T-helper 1 cell (primary cell): ENCODE measurements at regions not wholly inside any gene's neighbourhood (a gene's known extent, or its start where the extent isn't known, plus 50 kb on each side); places are given as distances from the start of the nearest gene placed in this dataset.
"Not testable (repeated sequence)": the region's sequence is repeated elsewhere in the genome, so short reads cannot be mapped to it uniquely, and the experiment has no call there.

Experiments
- DNase-seq, 5 donors: peaks; one replicate each; pipeline ENCODE4 v3.0.0-alpha.2; 2012 to 2020

- no peak for DNase-seq
Observed at GRCh38 chr3:16708285-16708684, 103.1 kb upstream of the DAZL start.

GRCh38 chr3:16711691-16712090 lies 106.5 kb upstream of the DAZL start:
- DNase-seq, result not testable (repeated sequence)

- no peak for DNase-seq
Observed at GRCh38 chr3:16715281-16715680, 110.1 kb upstream of the DAZL start.

- DNase-seq, result no peak
Observed at GRCh38 chr3:16719426-16719825, 114.2 kb upstream of the DAZL start.

GRCh38 chr3:16720367-16720940 lies 115.2 kb upstream of the DAZL start:
- DNase-seq, result no peak

DNA sequence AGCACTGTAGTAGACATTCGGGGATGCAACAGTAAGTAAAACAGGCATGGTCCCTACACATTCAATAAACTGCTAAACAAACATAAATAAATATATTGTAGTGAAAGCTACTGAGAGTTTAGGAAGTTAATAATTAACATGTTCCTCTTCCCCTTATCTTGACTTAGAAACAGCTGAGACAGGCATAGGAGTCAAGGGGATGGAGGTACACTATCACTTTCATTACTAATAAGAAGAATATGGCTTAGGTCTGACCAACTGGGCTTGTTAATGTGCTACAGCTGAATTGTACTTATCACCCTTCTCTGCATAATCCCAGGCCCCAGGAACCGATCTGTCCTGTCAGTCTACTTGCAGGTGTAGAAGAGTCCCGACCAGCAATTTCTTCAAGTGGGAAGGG lies 116.3 kb upstream of the DAZL start:
- DNase-seq, result no peak

DNA sequence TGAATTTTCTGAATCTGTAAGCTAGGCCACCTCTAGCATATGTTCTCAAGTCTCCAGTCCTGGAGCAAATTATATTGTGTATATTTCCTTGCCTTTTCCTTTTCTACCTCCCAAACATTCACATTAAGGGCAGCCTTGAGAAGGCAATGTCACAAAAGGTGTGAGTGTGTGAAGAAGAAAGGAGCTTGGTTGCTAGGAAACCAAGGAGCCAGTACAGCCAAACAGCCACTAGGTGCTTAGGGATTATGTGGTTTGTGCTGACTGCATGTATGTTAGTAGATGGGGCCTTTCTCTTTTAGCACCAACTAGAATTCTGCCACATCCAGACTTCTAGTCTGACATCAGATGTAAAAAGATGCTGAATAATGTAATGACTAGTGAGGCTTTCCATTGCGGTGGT lies 118.8 kb upstream of the DAZL start:
- DNase-seq, result no peak

- DNase-seq, result no peak
Observed at GRCh38 chr3:16724487-16724886, 119.3 kb upstream of the DAZL start.

DNA sequence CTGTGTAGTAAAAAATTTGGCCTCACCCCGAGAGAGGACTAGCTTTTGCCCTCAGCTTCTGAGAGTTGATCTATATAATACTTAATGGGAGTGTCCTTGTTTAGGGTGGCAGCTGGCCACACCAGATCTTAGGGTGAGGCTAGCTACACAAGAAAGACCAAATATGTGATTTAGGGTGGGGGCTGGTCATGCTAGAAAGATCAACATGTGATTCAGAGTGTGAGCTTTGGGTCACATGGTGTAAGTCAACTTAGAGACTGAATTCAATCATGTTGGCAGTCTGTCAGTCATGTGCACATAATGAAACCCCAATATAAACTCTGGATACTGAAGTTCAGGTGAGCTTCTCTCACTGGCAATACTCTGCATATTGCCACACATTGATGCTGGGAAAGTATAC lies 120.7 kb upstream of the DAZL start:
- DNase-seq, result no peak

DNA sequence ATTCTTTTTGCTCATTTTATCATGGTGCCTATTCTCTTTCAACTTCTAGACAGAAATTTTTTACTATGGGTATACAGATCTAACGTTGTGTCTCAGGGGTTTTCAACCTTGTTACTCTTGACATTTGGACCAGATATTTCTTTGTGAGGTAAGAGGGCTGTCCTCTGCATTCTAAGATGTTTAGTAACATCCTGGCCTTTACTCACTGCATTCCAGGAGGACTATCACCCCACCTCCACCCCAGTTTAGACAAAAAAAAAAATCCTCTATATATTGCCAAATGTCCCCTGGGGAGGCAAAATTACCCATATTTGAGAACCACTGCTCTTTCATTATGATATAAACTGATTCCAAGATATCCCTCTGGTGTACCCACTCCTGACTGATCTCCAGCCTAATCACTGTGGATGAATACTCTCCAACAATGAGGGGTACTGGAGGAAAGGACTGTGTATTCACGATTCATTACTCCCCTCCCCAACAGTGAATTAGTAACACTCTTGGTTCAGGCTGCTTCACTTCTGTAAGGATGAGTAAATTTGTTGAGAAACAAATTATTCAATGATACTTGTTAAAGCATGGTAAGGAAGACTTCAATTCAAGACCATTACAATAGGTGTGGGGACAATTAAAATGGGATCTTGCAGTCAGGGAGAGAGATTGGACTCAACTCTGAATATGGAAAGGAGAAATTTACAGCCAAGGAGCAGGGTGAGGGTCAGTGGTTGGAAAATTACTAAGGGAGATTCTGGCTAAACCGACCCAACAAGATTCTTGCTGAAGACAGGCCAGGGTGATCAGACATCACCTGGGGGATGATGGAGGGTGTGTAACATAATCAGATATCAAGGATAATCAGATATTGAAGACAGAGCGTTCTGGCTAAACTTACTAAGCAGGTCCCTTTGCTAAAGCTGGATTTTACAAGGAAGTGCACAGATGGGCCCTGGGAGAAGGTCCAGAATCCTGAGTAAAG lies 123.8 kb upstream of the DAZL start:
- DNase-seq, result no peak

- no peak for DNase-seq
Observed at GRCh38 chr3:16738451-16738850, 133.2 kb upstream of the DAZL start.

- no peak for DNase-seq
Observed at GRCh38 chr3:16739541-16740105, 134.4 kb upstream of the DAZL start.

DNA sequence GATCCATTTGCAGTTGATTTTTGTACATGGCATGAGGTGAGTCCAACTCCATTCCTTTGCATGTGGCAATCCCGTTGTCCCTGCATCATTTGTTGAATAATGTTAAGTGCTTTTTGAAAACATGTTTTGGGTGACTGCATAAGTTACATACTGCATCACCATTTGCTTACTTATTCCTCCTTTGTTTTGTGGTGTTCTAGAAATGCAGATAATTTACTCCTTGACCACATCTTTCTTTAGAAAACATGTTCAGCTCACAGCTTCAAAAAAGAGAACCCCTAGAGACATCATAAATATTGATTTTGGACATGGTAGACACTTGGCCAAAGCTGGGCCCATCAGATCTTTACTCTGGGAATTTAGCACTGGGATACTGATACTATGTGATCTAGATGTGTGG lies 135.3 kb upstream of the DAZL start:
- no peak for DNase-seq

- DNase-seq, result peak in 1 of 5 donors; percentile 29
Observed at GRCh38 chr3:16741103-16741758, 136.0 kb upstream of the DAZL start.

- peak in 1 of 5 donors; percentile 9 for DNase-seq
Observed at GRCh38 chr3:16741890-16742289, 136.7 kb upstream of the DAZL start.

DNA sequence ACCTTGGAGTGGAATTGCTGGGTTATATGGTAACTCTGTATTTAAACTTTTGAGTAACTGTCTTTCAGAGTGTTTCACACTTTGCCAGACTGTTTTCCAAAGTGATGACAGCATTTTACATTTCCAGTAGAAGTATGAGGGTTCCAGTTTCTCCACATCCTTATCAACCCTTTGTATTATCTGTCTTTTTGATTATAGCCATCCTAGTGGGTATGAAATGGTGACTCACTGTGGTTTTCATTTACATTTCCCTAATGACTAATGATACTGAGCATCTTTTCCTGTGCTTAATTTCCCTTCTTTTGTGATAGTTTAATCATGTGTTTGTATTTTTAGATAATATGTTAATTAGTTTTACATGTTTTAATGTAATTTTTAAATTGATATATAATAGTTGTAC lies 138.1 kb upstream of the DAZL start:
- no peak for DNase-seq

DNA sequence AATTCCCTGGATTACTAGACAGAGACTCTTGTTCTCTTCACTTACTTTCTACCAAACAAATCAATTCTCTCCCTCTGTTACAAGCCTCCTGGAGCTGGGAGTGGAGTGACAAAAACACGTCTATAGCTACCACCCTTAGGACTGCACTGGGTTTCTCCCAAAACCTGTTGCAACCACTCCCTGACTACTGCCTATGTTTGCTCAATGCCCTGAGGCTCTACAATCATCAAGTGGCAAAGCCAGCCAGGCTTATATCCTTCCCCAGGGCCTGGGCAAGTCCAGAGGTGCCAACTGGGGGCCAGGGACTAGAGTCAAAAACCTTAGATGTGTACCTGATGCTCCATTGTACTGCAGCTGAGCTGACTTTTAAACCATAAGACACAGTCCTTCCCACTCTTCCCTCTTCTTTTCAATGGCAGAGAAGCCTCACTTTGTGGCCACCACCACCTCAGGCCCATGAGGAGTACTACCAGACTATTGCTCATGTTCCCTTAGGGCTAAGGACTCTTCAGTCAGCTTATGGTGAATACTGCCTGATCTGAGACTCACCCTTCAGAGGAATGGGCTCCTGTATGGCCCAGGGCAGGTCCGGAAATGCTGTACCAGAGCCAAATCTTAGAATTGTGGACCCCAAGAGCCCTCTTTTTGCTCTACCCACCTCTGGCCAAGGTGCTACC lies 125.4 kb upstream of the PLCL2 start:
- DNase-seq, result no peak

- no peak for DNase-seq
Observed at GRCh38 chr3:16761571-16761970, 123.2 kb upstream of the PLCL2 start.

GRCh38 chr3:16765661-16766060 lies 119.1 kb upstream of the PLCL2 start:
- DNase-seq, result no peak

DNA sequence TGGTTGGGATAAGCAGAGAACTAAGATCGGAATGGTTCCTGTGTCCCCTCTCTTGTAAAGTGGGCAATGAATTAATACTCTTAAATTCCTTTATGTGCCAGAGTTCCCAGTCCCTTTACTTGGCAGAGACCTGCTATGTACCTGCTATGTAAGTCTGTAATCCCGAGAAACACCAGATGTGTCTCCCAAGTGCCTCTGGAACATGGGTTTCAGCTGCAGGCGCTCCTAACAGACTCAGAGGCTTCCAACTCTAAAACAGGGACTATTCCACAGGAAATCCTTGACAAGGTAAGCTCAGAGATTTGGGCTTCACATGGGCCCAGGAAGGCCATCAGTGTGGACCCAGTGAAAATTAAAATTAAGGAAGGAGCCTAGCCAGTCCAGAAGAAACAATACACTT lies 117.7 kb upstream of the PLCL2 start:
- no peak for DNase-seq

GRCh38 chr3:16768014-16768413 lies 116.7 kb upstream of the PLCL2 start:
- DNase-seq, result no peak

DNA sequence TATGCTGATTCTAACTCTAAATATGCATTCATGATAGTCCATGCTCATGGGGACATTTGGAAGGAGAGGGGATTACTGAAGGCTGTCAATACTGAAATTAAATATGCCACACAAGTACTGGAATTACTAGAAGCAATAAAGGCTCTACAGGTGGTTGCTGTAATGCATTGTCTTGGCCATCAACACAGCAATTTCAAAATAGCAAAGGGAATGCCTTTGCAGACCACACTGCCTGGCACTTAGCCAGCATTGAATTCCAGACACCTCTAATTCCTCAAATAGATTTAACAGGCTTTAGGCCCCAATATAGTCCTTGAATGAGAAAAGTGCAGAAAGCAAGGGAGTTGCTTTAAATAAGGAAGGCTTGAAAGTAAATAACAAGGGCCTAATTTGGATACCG lies 115.8 kb upstream of the PLCL2 start:
- no peak for DNase-seq

DNA sequence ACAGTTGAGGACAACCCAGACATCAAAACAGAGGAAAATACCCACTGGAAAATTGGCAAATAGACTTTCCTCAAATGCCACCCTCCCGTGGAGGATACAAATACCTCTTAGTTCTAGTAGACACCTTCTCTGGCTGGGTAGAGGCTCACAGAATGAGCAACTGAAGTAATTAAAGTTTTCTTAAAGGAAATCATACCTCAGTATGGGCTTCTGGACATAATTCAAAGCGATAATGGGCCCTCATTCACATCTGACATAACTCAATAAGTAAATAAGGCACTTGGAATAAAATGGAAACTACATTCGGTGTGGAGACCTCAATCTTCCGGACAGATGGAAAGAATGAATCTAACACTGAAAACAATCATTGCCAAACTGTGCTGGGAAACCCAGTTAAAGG lies 115.2 kb upstream of the PLCL2 start:
- DNase-seq, result no peak
